HG02870 (cell line): ENCODE measurements at regions not wholly inside any gene's neighbourhood (a gene's known extent, or its start where the extent isn't known, plus 50 kb on each side); places are given as distances from the start of the nearest gene placed in this dataset.

Source experiments
- ATAC-seq: cut with Tn5 transposase; IDR thresholded peaks from one replicate; pipeline ENCODE4 v1.9.1; 2021; ENCODE audit warnings: mild to moderate bottlenecking, moderate library complexity; ENCODE audit not compliant: unreplicated experiment

GRCh38 chr6:82720992-82721391, 344.6 kb downstream of the UBE3D start:
- no peak for ATAC-seq

DNA sequence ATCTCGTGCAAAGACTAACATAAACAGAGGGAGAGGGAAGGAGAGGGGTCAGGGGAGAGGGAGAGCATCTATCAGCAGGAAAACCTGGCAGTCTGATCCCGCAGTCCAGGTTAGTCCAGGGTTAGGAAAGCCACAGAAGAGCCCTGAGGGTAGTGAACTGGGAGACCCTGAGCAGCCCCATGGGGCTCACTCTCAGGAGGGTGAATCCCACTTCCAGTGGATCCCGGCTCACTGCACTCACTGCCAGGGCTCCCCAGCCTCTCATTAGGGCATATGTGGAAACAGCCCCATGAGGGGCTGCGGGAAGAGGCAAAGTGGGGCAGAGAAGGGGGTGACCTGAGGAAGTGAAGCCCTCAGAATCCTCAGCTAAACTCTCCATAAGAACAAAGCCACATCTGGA, 329.9 kb downstream of the UBE3D start:
- no peak for ATAC-seq

- ATAC-seq, result no peak
These were observed 327.7 kb downstream of the UBE3D start for GRCh38 chr6:82737965-82738364.

DNA sequence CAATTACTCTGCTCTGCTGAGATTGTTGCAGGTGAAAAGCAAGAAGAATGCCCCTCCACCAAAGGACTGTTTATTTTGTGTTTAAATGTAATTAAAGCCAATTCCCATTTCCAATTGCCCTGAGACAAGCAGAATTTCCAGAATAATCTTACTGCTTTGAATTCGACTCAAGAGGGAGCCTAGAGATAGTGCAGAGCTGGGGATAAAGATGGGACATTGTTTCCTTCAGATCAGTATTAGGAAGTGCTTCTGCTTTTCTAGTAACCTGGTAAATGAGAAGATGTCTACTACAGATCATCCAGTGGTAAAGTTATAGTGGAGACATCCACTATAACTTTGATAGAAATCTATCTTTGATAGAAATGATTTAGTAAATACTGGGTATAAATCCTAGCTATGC, 326.9 kb downstream of the UBE3D start:
- no peak for ATAC-seq

GRCh38 chr6:82739303-82739702, 326.3 kb downstream of the UBE3D start:
- no peak for ATAC-seq

DNA sequence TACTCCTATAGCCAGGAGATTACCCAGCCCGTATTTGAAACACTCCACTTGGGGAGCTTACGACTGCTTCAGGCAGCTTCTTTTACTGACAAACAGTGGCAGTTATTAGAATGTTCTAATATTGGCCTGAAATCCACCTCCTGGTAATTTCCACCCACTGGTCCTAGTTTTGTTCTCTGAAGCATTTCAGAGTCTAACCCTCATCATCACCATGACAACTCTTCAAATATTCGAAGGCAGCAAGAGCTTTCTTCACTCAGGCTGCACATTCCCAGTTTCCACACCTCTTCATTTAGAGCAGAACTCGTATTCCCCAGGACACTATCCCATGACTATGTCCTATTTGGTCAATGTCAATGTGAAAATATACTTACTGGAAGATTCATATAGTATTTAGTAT, 325.6 kb downstream of the UBE3D start:
- ATAC-seq, result no peak

DNA sequence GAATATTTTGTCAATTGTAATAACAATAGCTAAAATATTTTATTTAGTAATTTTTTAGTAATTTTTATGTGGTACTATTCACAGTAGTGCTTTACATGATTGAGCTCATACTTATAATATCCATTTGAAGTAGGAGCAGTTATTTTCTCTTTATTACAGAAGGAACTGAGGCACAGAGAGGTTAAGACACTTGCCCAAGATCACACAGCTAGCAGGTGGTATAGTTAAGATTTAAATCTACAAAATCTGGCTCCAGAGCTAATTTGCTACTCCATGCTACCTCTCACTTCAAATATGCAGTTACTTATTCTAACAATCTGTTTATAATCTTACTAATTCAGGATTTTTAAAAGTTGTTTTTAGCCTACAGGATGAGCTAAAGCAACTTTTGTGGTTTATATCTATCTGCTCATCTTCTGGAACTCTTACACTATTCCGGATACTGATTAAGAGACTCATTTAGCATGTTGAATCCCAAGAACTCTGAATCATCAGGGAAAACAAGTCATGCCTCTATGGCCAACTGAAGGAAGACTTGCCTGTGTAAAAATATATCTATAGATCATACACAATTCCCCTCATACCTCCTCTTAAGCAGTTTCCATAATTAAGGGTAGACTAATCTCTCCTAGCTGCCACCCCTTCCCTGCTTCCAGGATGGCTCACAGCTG, 324.2 kb downstream of the UBE3D start:
- no peak for ATAC-seq

GRCh38 chr6:82741996-82742385, 323.6 kb downstream of the UBE3D start:
- no peak for ATAC-seq

- ATAC-seq, result no peak
These were observed 321.2 kb downstream of the UBE3D start for GRCh38 chr6:82744286-82745015.

DNA sequence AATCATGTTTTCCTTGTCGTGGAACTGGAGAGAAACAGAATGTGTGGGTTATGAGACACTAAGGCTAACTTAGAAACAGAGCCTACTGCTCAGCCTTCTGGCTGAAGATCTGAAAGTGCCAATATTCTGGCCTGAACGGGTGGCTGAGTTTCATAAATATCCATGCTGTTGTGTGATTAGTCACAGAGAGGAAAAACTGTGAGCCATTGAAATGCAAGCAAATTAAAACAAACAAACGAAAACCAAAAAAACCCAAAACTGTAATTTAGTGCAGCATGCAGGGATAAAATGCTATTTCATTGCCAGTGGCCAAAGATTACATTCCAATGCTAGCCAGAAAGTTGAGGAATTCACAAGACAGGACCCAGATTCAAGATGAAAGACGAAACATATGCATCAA, 315.1 kb downstream of the UBE3D start:
- no peak for ATAC-seq

DNA sequence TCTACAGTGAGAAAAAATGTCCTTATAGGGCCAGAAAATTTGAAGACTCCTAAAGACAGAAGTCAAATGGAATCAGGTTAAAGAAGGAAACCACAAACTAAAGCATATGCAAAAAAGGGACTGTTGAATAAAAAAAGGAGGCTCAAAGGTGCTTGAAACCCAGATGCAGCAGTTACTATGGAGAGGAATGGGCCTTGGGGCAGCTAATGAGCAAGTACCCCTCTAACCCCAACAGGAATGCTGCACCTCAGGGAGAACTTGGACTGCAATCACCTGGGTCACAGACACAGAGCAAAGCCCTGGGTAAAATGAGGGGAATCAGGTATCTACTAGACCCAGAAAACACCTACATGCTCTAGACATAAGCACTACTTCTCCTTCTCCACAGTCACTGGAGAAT, 313.9 kb downstream of the UBE3D start:
- ATAC-seq, result no peak

DNA sequence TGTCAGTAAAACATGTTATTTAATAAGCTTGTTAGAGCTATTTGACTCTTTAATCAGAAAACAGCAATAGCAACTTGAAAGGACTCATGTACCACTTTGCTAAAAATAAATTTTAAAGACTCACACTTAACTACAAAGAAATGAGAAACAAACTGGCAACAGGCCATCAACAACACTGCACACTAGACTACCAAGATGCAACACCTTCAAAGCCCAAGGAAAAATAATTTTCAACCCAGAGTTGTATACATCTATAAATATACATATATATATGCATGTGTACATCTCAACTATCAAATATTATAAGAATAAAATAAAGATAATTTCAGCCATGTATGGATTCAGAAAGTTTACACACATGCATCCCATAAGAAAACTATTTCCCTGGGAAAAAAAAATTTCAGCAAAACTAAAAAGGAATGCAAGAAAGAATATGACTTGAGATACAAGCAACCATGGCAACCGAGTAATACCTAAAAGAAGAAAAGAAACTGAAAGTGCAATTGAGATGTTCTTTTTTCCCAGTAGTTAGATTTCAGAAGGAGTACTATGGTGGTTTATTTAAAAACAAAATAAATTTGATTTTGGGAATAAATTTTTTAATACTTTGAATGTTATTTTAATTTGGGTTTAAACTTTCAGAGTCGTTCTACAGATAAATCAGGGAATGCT, 303.8 kb downstream of the UBE3D start:
- ATAC-seq, result no peak

- ATAC-seq, result no peak
These were observed 299.2 kb downstream of the UBE3D start for GRCh38 chr6:82766476-82766875.

GRCh38 chr6:82767037-82767436, 298.6 kb downstream of the UBE3D start:
- no peak for ATAC-seq

- ATAC-seq, result no peak
These were observed 298.2 kb downstream of the UBE3D start for GRCh38 chr6:82767447-82767846.

DNA sequence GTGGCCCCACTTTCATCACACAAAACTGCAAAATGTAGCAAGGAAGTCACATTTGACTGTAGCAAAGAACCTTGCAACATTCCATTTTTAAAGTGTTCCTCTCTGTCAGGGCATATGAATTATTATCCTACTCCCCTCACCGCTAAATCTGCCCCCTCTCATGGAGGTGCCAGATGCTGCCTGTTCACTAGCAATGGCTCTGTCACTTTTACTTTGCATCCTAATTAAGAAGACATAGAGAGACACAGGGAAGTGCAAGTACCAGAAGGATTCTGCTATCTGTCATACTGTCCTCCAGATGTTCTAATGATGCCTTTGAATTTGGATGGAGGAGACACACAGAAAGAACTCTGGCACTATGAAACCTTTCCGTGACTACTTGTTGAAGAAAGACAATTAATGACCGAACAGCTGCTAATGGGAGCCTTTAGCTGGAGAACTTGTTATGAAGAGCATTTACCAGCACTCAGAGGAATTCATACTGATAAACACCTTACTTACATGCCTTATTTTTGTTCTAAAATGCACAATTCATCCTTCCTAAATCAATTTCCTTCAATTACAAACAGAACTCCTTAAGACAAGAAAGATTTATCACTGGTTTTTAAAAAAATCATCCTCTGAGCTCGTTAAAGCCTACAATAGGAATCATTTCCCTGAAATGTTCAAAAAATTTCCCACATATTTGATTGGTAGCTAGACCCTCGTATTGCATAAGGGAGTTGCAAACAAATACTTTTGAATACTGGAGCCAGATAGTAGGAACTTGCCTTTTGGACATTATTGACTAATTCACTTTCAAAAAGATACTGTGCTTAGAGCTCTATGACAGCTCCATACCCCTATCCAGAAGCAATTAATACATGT, 292.6 kb downstream of the UBE3D start:
- no peak for ATAC-seq

DNA sequence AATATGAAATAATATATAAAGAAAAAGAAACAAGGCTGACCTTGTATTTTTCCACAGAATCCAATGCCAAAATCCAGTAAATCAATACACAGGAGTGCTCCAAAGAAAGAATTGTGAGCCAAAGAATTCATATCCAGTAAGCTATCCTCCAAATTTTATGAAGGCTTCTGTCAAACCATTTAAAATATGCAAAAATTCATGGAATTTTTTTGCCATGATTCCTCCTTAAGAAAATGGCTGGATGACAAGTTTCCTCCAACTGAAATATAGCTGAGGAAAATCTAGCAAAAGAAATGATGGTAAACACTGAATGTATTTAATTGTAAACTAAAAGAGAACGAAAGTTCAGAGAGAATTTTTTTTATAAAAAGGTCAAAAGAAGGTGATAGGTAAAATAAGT, 290.3 kb downstream of the UBE3D start:
- ATAC-seq, result no peak

- ATAC-seq, result no peak
These were observed 289.7 kb downstream of the UBE3D start for GRCh38 chr6:82775981-82776380.

- no peak for ATAC-seq
These were observed 286.6 kb downstream of the UBE3D start for GRCh38 chr6:82779041-82779440.

- no peak for ATAC-seq
These were observed 285.3 kb downstream of the UBE3D start for GRCh38 chr6:82780334-82780733.

DNA sequence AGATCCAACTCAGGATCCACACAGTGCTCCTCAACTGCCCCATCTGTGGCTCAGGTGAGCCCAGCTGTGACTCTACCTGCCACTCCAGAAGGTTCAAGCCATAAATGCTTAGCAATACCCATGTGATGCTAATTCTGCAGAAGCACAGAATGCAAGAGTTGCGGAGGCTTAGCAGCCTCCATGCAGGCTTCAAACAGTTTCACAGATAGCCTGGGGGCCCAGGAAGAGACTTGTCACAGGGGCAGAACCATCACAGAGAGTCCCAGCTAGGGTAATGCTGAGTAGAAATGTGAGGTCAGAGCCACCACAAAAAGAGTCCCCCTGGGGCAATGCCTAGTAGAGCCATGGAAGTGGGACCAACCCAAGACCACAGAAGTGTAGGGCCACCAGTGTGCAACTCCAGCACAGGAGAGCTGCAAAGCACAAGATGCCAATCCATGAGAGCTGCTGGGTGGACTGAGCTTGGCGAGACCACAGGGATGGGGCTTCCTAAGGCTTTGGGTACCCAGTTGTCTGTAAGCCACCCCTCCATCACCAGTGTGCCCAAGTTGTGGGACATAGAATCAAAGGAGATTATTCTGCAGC, 283.9 kb downstream of the UBE3D start:
- ATAC-seq, result no peak
